HCT116 (cell line): ENCODE measurements at regions not wholly inside any gene's neighbourhood (a gene's known extent, or its start where the extent isn't known, plus 50 kb on each side); places are given as distances from the start of the nearest gene placed in this dataset.

ENCODE experiments used
- ATAC-seq: fragments of 200-7000 bp; cut with Tn5 transposase; 2 replicates; pipeline ENCODE4 v1.9.1; 2020; ENCODE audit warnings: mild to moderate bottlenecking, moderate library complexity
- BruUV-seq: library from RNA; stranded (reverse); fragments of 400-500 nt; replicated peaks from 2 replicates; lab custom pipeline; 2021; lab: Mats Ljungman, UMichigan
- CTCF ChIA-PET: fragments of 300-600 bp; sonication (Branson Sonifier 250); formaldehyde crosslinking; loops from one replicate; lab custom pipeline; 2021; ENCODE audit warnings: antibody characterized with exemption; lab: Charles Lee
- POLR2A ChIA-PET: fragments of 300-600, 350-600 bp; sonication (Branson Sonifier 250); formaldehyde crosslinking; loops from one replicate; lab custom pipeline; 2021; ENCODE audit warnings: antibody characterized with exemption; lab: Charles Lee
- RAD21 ChIA-PET, 2 experiments: fragments of 300-600 bp; sonication (Branson Sonifier 250); formaldehyde crosslinking; loops; one replicate each; lab custom pipeline; 2023; ENCODE audit warnings: low total read pairs in 2 of 2; ENCODE audit not compliant: uncharacterized antibody in 2 of 2, unreplicated experiment in 2 of 2, low non-redundant PET in 1 of 2; lab: Charles Lee
- DNase-seq: peaks from one replicate; pipeline ENCODE4 v3.0.0-alpha.2; 2010; ENCODE audit warnings: low read depth, low spot score
- H2AFZ ChIP-seq: fragments of 200-600 bp; shearing (Covaris generic), sonication (generic); 2 replicates; pipeline ENCODE4 v1.6.1; 2017; ENCODE audit warnings: low read depth, mixed run types, mixed read lengths, antibody characterized with exemption, low read length; ENCODE audit not compliant: poor library complexity, severe bottlenecking
- H3K27ac ChIP-seq: 2 replicates; pipeline ENCODE4 v1.5.1; 2012; ENCODE audit warnings: low read depth, low read length
- H3K27me3 ChIP-seq: fragments of 200-600 bp; sonication (generic); 2 replicates; pipeline ENCODE4 v1.6.1; 2016; ENCODE audit warnings: mixed run types, low read length, mixed read lengths; ENCODE audit not compliant: insufficient read depth
- H3K36me3 ChIP-seq, 2 experiments: fragments of 200-500 bp in 1 of 2; fragments of 200-600 bp in 1 of 2; sonication (Bioruptor generic) in 1 of 2; sonication (generic) in 1 of 2; 2 replicates each; pipeline versions ENCODE4 v1.5.1 to v1.6.1; 2014 to 2016; ENCODE audit warnings: low read length in 2 of 2, inconsistent platforms in 1 of 2, mixed read lengths in 1 of 2, mixed run types in 1 of 2; ENCODE audit not compliant: insufficient read depth in 2 of 2, control insufficient read depth in 1 of 2
- H3K4me1 ChIP-seq, 2 experiments: fragments of 200-600 bp in 1 of 2; sonication (generic) in 1 of 2; 2 replicates each; pipeline versions ENCODE4 v1.5.1 to v1.6.1; 2012 to 2017; ENCODE audit warnings: low read length in 2 of 2, inconsistent platforms in 1 of 2, mild to moderate bottlenecking in 1 of 2, mixed read lengths in 1 of 2, mixed run types in 1 of 2, moderate library complexity in 1 of 2; ENCODE audit not compliant: insufficient read depth in 2 of 2, control insufficient read depth in 1 of 2
- H3K4me2 ChIP-seq: fragments of 200-600 bp; sonication (generic); 2 replicates; pipeline ENCODE4 v1.6.1; 2017; ENCODE audit warnings: mixed run types, low read length, mixed read lengths
- H3K4me3 ChIP-seq, 2 experiments: fragments of 200-600 bp in 1 of 2; sonication (generic) in 1 of 2; replicated peaks in 1 of 2; 2 replicates each; pipeline ENCODE4 v1.5.1; 2011 to 2016; ENCODE audit warnings: low read length in 2 of 2, control low read depth in 1 of 2, low read depth in 1 of 2, mild to moderate bottlenecking in 1 of 2, mixed read lengths in 1 of 2, mixed run types in 1 of 2
- H3K79me2 ChIP-seq: fragments of 200-600 bp; sonication (generic); 2 replicates; pipeline ENCODE4 v1.6.1; 2017; ENCODE audit warnings: mild to moderate bottlenecking, mixed run types, low read length, moderate library complexity, mixed read lengths; ENCODE audit not compliant: insufficient read depth
- H3K9ac ChIP-seq: fragments of 200-600 bp; sonication (generic); 2 replicates; pipeline ENCODE4 v1.6.1; 2016; ENCODE audit warnings: low read length, mixed read lengths
- H3K9me2 ChIP-seq: fragments of 200-600 bp; sonication (generic), shearing (Covaris generic); 2 replicates; pipeline ENCODE4 v1.6.1; 2017; ENCODE audit warnings: mixed run types, mild to moderate bottlenecking, moderate library complexity; ENCODE audit not compliant: insufficient read depth
- H3K9me3 ChIP-seq, 2 experiments: fragments of 200-500 bp in 1 of 2; fragments of 200-600 bp in 1 of 2; sonication (Bioruptor generic) in 1 of 2; sonication (generic) in 1 of 2; 2 replicates each; pipeline ENCODE4 v1.6.1; 2014 to 2017; ENCODE audit warnings: low read length in 2 of 2, mixed read lengths in 2 of 2, inconsistent platforms in 1 of 2, low read depth in 1 of 2, mild to moderate bottlenecking in 1 of 2, mixed run types in 1 of 2, moderate library complexity in 1 of 2; ENCODE audit not compliant: control insufficient read depth in 1 of 2, insufficient read depth in 1 of 2
- H4K20me1 ChIP-seq: fragments of 200-600 bp; sonication (generic), shearing (Covaris generic); 2 replicates; pipeline ENCODE4 v1.6.1; 2017; ENCODE audit warnings: mixed run types, mild to moderate bottlenecking, moderate library complexity; ENCODE audit not compliant: insufficient read depth
- ATF3 ChIP-seq: IDR thresholded peaks from 2 replicates; pipeline ENCODE4 v1.6.1; 2012
- CBX3 ChIP-seq: IDR thresholded peaks from 2 replicates; pipeline ENCODE4 v1.6.1; 2012; ENCODE audit warnings: low read depth
- CTCF ChIP-seq, 3 experiments: fragments of 200-600 bp in 1 of 3; sonication (generic) in 1 of 3; IDR thresholded peaks in 2 of 3; conservative IDR thresholded peaks in 1 of 3; 2 replicates each; pipeline ENCODE4 v1.5.1; 2012 to 2017; ENCODE audit warnings: low read depth in 2 of 3, low read length in 2 of 3, antibody characterized with exemption in 1 of 3, borderline replicate concordance in 1 of 3, control low read depth in 1 of 3, mild to moderate bottlenecking in 1 of 3, mixed read lengths in 1 of 3, mixed run types in 1 of 3, moderate library complexity in 1 of 3; ENCODE audit not compliant: insufficient read depth in 1 of 3
- EZH2 ChIP-seq: fragments of 200-600 bp; sonication (generic); IDR thresholded peaks from 2 replicates; pipeline ENCODE4 v1.6.1; 2017; ENCODE audit warnings: antibody characterized with exemption, mixed run types
- EZH2phosphoT487 ChIP-seq: fragments of 200-600 bp; IDR thresholded peaks from 2 replicates; pipeline ENCODE4 v1.6.1; 2018; ENCODE audit warnings: antibody characterized with exemption, borderline replicate concordance
- JUND ChIP-seq: IDR thresholded peaks from 2 replicates; pipeline ENCODE4 v1.6.1; 2012
- MAX ChIP-seq: IDR thresholded peaks from 2 replicates; pipeline ENCODE4 v1.6.1; 2012
- POLR2A ChIP-seq: IDR thresholded peaks from 2 replicates; pipeline ENCODE4 v1.7.0; 2011; ENCODE audit warnings: borderline replicate concordance; ENCODE audit not compliant: insufficient read depth, insufficient read length; ENCODE audit errors: extremely low read depth
- RAD21 ChIP-seq: IDR thresholded peaks from 2 replicates; pipeline ENCODE4 v1.6.1; 2012; ENCODE audit warnings: low read depth, mild to moderate bottlenecking
- REST ChIP-seq: IDR thresholded peaks from 2 replicates; pipeline ENCODE4 v1.6.1; 2012; ENCODE audit warnings: low read depth
- SP1 ChIP-seq: IDR thresholded peaks from 2 replicates; pipeline ENCODE4 v1.6.1; 2012; ENCODE audit warnings: low read depth
- YY1 ChIP-seq: IDR thresholded peaks from 2 replicates; pipeline ENCODE4 v1.6.1; 2011; ENCODE audit warnings: low read length, low read depth, moderate library complexity, mild to moderate bottlenecking; ENCODE audit not compliant: insufficient replicate concordance; ENCODE audit errors: extremely low read depth
- ZBTB33 ChIP-seq: IDR thresholded peaks from 2 replicates; pipeline ENCODE4 v1.6.1; 2011; ENCODE audit warnings: mild to moderate bottlenecking, low read length, moderate library complexity; ENCODE audit not compliant: insufficient replicate concordance; ENCODE audit errors: extremely low read depth
- intact Hi-C: fragments of 100-400 bp; cut with micrococcal nuclease; formaldehyde crosslinking; loops from 2 replicates; pipeline ENCODE4 v1.10.0; 2022

- Histone ChIP-seq H3K9ac (no peak overlapping the region), H3K4me1 (no peaks in the 10 kb centered on the region), H3K4me2 (no peak overlapping the region), H3K79me2 (no peaks in the 10 kb centered on the region), H3K36me3 (no peaks in the 10 kb centered on the region), H3K27me3 (peaks cover 4% of the 10 kb centered on the region; the same call in 1 of the 2 replicates), H2AFZ (no peak overlapping the region), H3K9me2 (no peaks in the 10 kb centered on the region), H3K27ac (no peak overlapping the region), H3K4me3 (no peak overlapping the region)
- intact Hi-C loops, result no loop called here
- ATAC-seq, result no peak
- no peak for DNase-seq
- ChIA-PET CTCF (no interaction called here), RAD21 (no interaction called here)
- no TSS peak for BruUV-seq
- TF ChIP-seq POLR2A (no peak), MAX (no peak), ATF3 (no peak), RAD21 (no peak), ZBTB33 (no peak)
- TF ChIP-seq, all 23 proteins: peak for 0
- H4K20me1 ChIP-seq, result no peaks in the 10 kb centered on the region
- no peaks in the 10 kb centered on the region for H3K9me3 ChIP-seq
- POLR2A ChIA-PET, result no interaction called here
Observed at GRCh38 chr6:87912102-87912501, 135.5 kb upstream of the SPACA1 start.

- ChIA-PET CTCF (no interaction called here), POLR2A (no interaction called here)
- BruUV-seq, result no TSS peak
- TF ChIP-seq EZH2 (no peak), EZH2phosphoT487 (no peak), SP1 (no peak), JUND (no peak), REST (no peak), YY1 (no peak), CBX3 (no peak), CTCF (IDR thresholded peaks at IDR 0.05 in 2 of 3, conservative IDR thresholded peaks at IDR 0.05 in 1 of 3; ENCODE audit: borderline replicate concordance in 1 of 3, insufficient read depth in 1 of 3, low read depth in 2 of 3, low read length in 2 of 3) (no peak), MAX (no peak)
Observed at GRCh38 chr6:87909849-87910248, 137.8 kb upstream of the SPACA1 start.

More at GRCh38 chr6:87909849-87910248, 137.8 kb upstream of the SPACA1 start:
- ATAC-seq (no peak), DNase-seq (no peak)
- Histone ChIP-seq H3K27me3 (peaks cover 9% of the 10 kb centered on the region; the same call in 1 of the 2 replicates), H2AFZ (no peak overlapping the region), H3K4me2 (no peak overlapping the region), H3K4me1 (no peaks in the 10 kb centered on the region), H3K9ac (no peak overlapping the region), H3K27ac (no peak overlapping the region), H3K9me2 (no peaks in the 10 kb centered on the region), H3K9me3 (no peaks in the 10 kb centered on the region), H3K79me2 (no peaks in the 10 kb centered on the region), H3K4me3 (no peak overlapping the region), H3K36me3 (no peaks in the 10 kb centered on the region), H4K20me1 (no peaks in the 10 kb centered on the region)
- intact Hi-C loops, result no loop called here
- RAD21 ChIA-PET, result no interaction called here
